ENCODE measurements at regions not wholly inside any gene's neighbourhood (a gene's known extent, or its start where the extent isn't known, plus 50 kb on each side); places are given as distances from the start of the nearest gene placed in this dataset.

GRCh38 chr4:19883841-19884240 lies 367.9 kb upstream of the SLIT2 start:
- Mint-ChIP-seq H3K36me3 (no peaks in the 10 kb centered on the region), H3K4me3 (no peak overlapping the region), H3K27me3 (ENCODE audit: low read depth) (no peaks in the 10 kb centered on the region), H3K9me3 (peaks cover 15% of the 10 kb centered on the region), H3K27ac (no peak overlapping the region), H3K4me1 (peaks cover 8% of the 10 kb centered on the region)
- no peak for DNase-seq (ENCODE audit: low spot score in 2 of 2, unreplicated experiment in 2 of 2)
- TF ChIP-seq CTCF (IDR thresholded peaks at IDR 0.05; ENCODE audit: unreplicated experiment): no peak

- TF ChIP-seq CTCF (IDR thresholded peaks at IDR 0.05; ENCODE audit: unreplicated experiment): no peak
- H3K9me3 Mint-ChIP-seq: peaks cover 15% of the 10 kb centered on the region
- H3K36me3 Mint-ChIP-seq: no peaks in the 10 kb centered on the region
- H3K4me1 Mint-ChIP-seq: peaks cover 8% of the 10 kb centered on the region
- DNase-seq (ENCODE audit: low spot score in 2 of 2, unreplicated experiment in 2 of 2): no peak
- H3K4me3 Mint-ChIP-seq: no peak overlapping the region
- H3K27ac Mint-ChIP-seq: no peak overlapping the region
- no peaks in the 10 kb centered on the region for H3K27me3 Mint-ChIP-seq (ENCODE audit: low read depth)
These were observed 371.5 kb upstream of the SLIT2 start for GRCh38 chr4:19880206-19880605.

- Mint-ChIP-seq H3K36me3 (no peaks in the 10 kb centered on the region), H3K9me3 (peaks cover 15% of the 10 kb centered on the region), H3K27ac (no peak overlapping the region), H3K4me3 (no peak overlapping the region), H3K4me1 (peaks cover 8% of the 10 kb centered on the region), H3K27me3 (ENCODE audit: low read depth) (no peaks in the 10 kb centered on the region)
- no peak for DNase-seq (ENCODE audit: low spot score in 2 of 2, unreplicated experiment in 2 of 2)
- no peak for TF ChIP-seq CTCF (IDR thresholded peaks at IDR 0.05; ENCODE audit: unreplicated experiment)
These were observed 372.4 kb upstream of the SLIT2 start for GRCh38 chr4:19879330-19879729.

- no peak overlapping the region for H3K27ac Mint-ChIP-seq
- TF ChIP-seq CTCF (IDR thresholded peaks at IDR 0.05; ENCODE audit: unreplicated experiment): no peak
- H3K4me3 Mint-ChIP-seq: no peak overlapping the region
- no peaks in the 10 kb centered on the region for H3K36me3 Mint-ChIP-seq
- no peaks in the 10 kb centered on the region for H3K4me1 Mint-ChIP-seq
- H3K9me3 Mint-ChIP-seq: peaks cover 16% of the 10 kb centered on the region
- peaks cover 2% of the 10 kb centered on the region for H3K27me3 Mint-ChIP-seq (ENCODE audit: low read depth)
- DNase-seq (ENCODE audit: low spot score in 2 of 2, unreplicated experiment in 2 of 2): no peak
These were observed 393.7 kb upstream of the SLIT2 start for GRCh38 chr4:19857991-19858390.

- no peak overlapping the region for H3K4me3 Mint-ChIP-seq
- no peak for DNase-seq (ENCODE audit: low spot score in 2 of 2, unreplicated experiment in 2 of 2)
- no peaks in the 10 kb centered on the region for H3K36me3 Mint-ChIP-seq
- H3K27ac Mint-ChIP-seq: no peak overlapping the region
- H3K4me1 Mint-ChIP-seq: no peaks in the 10 kb centered on the region
- H3K9me3 Mint-ChIP-seq: peaks cover 16% of the 10 kb centered on the region
- H3K27me3 Mint-ChIP-seq (ENCODE audit: low read depth): peaks cover 2% of the 10 kb centered on the region
- TF ChIP-seq CTCF (IDR thresholded peaks at IDR 0.05; ENCODE audit: unreplicated experiment): no peak
These were observed 394.3 kb upstream of the SLIT2 start for GRCh38 chr4:19857380-19857779.

GRCh38 chr4:19850909-19851308 lies 400.8 kb upstream of the SLIT2 start:
- Mint-ChIP-seq H3K4me3 (no peak overlapping the region), H3K27ac (no peak overlapping the region)

More at GRCh38 chr4:19850909-19851308, 400.8 kb upstream of the SLIT2 start:
- H3K36me3 Mint-ChIP-seq: no peaks in the 10 kb centered on the region
- DNase-seq (ENCODE audit: low spot score in 2 of 2, unreplicated experiment in 2 of 2): no peak
- H3K27me3 Mint-ChIP-seq (ENCODE audit: low read depth): no peaks in the 10 kb centered on the region
- H3K9me3 Mint-ChIP-seq: peaks cover 10% of the 10 kb centered on the region
- H3K4me1 Mint-ChIP-seq: no peaks in the 10 kb centered on the region
- no peak for TF ChIP-seq CTCF (IDR thresholded peaks at IDR 0.05; ENCODE audit: unreplicated experiment)
